Small intestine (tissue), 7 donors: ENCODE measurements at regions not wholly inside any gene's neighbourhood (a gene's known extent, or its start where the extent isn't known, plus 50 kb on each side); places are given as distances from the start of the nearest gene placed in this dataset.

ENCODE experiments used
- DNase-seq, 2 donors: peaks; one replicate each; pipeline versions ENCODE4 v3.0.0 to v3.0.0-alpha.2; 2013
- FAIRE-seq: peaks from 2 replicates; lab custom pipeline; 2012; peaks lifted over from hg19 to GRCh38; lab: Jason Lieb, UNC
- H3K27ac ChIP-seq, 3 donors: one replicate each; pipeline ENCODE4 v1.5.1; 2013; ENCODE audit warnings: low read length in 2 of 3, mild to moderate bottlenecking in 2 of 3, control low read depth in 1 of 3, inconsistent platforms in 1 of 3, low read depth in 1 of 3, moderate library complexity in 1 of 3
- H3K27me3 ChIP-seq, 3 donors: one replicate each; pipeline ENCODE4 v1.6.1; 2013; ENCODE audit warnings: low read length in 3 of 3, inconsistent platforms in 1 of 3; ENCODE audit not compliant: control insufficient read depth in 3 of 3, insufficient read depth in 3 of 3
- H3K36me3 ChIP-seq, 3 donors: one replicate each; pipeline ENCODE4 v1.6.1; 2013; ENCODE audit warnings: low read length in 3 of 3, inconsistent platforms in 1 of 3, low read depth in 1 of 3, mild to moderate bottlenecking in 1 of 3, moderate library complexity in 1 of 3; ENCODE audit not compliant: control insufficient read depth in 3 of 3, insufficient read depth in 2 of 3
- H3K4me1 ChIP-seq, 3 donors: one replicate each; pipeline ENCODE4 v1.6.1; 2013; ENCODE audit warnings: low read length in 2 of 3, inconsistent platforms in 1 of 3, low read depth in 1 of 3, mild to moderate bottlenecking in 1 of 3, moderate library complexity in 1 of 3; ENCODE audit not compliant: control insufficient read depth in 3 of 3, insufficient read depth in 2 of 3
- H3K4me3 ChIP-seq, 3 donors: one replicate each; pipeline ENCODE4 v1.5.1; 2013; ENCODE audit warnings: low read length in 3 of 3, control low read depth in 1 of 3, inconsistent platforms in 1 of 3, low read depth in 1 of 3, mild to moderate bottlenecking in 1 of 3, moderate library complexity in 1 of 3
- H3K9me3 ChIP-seq, 2 donors: one replicate each; pipeline ENCODE4 v1.6.1; 2013; ENCODE audit warnings: low read depth in 1 of 2, low read length in 1 of 2; ENCODE audit not compliant: control insufficient read depth in 2 of 2, insufficient read depth in 1 of 2
- WGBS, 3 donors: extraction: QIAGEN DNeasy Blood & Tissue Kit; methylation state at CpG; one replicate each; pipeline ENCODE4 v1.1.7; 2013; 5-methylcytosine and 5-hydroxymethylcytosine counted together
- donor health status: healthy with polysubstance abuse.
- donor health status: control.
- donor health status: control.
- donor health status: Bipolar disorder and iron deficiency.
- donor health status: healthy.

- Histone ChIP-seq H3K27me3 (peaks cover 0 to 5% (median 0%) of the 10 kb centered on the region in 3 donors), H3K4me1 (no peaks in the 10 kb centered on the region), H3K4me3 (no peak overlapping the region), H3K36me3 (no peaks in the 10 kb centered on the region), H3K9me3 (no peaks in the 10 kb centered on the region), H3K27ac (no peak overlapping the region)
- WGBS, 3 donors: 74 to 76% (median 75%) methylated on average over 8 of the region's 8 CpGs
- FAIRE-seq: no peak
- no peak for DNase-seq
Observed at GRCh38 chr1:30601316-30602085, 121.9 kb downstream of the MATN1 start.

DNA sequence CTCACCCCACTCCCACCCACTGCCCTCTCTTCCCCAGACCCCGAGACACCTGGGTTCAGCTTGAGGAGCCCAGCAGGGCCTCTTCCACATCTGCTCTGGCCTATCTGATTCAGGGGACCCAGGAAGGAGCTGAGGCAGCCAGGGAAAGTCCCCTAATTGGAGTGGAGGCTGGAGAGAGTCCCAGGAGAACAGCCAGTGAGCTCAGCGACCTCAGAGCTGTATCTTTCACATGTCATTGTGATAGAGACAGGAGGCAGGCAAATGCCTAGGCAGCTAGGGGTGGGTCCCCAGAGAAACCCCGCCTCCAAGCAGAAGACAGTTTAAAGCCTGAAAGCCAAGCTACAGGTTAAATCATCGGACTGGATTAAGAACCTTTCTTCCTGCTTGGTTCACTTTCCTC lies 122.7 kb downstream of the MATN1 start:
- no peak for FAIRE-seq
- Histone ChIP-seq H3K27me3 (peaks cover 0 to 5% (median 0%) of the 10 kb centered on the region in 3 donors), H3K9me3 (no peaks in the 10 kb centered on the region), H3K27ac (no peak overlapping the region), H3K4me3 (no peak overlapping the region), H3K4me1 (no peaks in the 10 kb centered on the region), H3K36me3 (no peaks in the 10 kb centered on the region)
- 53 to 72% (median 60%) methylated on average over 4 of the region's 4 CpGs for whole genome bisulfite sequencing, 3 donors
- DNase-seq: no peak

DNA sequence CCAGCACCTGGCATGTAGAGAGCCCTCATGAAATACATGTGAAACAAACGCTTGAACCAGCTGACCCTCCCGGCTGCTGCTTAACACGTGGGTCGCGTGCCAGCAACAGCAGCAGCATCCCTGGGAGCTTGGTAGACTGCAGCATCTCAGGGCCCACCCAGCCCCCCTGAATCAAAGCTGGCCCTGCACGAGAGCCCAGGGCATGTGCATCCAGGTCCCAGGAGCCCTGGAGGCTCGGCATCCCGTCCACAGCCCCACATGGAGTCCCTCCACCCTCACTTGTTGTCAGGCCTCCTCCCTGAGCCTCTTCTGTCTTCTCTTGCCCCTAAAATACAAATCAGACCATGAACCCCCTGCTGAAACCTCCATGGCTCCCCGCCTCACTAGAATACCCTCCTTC lies 123.1 kb downstream of the MATN1 start:
- Histone ChIP-seq H3K9me3 (no peaks in the 10 kb centered on the region), H3K36me3 (no peaks in the 10 kb centered on the region), H3K27ac (no peak overlapping the region), H3K27me3 (peaks cover 0 to 5% (median 0%) of the 10 kb centered on the region in 3 donors), H3K4me1 (no peaks in the 10 kb centered on the region), H3K4me3 (no peak overlapping the region)
- WGBS, 3 donors: 73 to 79% (median 74%) methylated on average over 9 of the region's 9 CpGs
- FAIRE-seq: no peak
- no peak for DNase-seq

- FAIRE-seq: no peak
Observed at GRCh38 chr1:30599721-30600120, 123.7 kb downstream of the MATN1 start.

GRCh38 chr1:30598571-30599114 lies 124.7 kb downstream of the MATN1 start:
- Histone ChIP-seq H3K4me3 (no peak overlapping the region), H3K27me3 (peaks cover 0 to 5% (median 0%) of the 10 kb centered on the region in 3 donors), H3K27ac (no peak overlapping the region), H3K4me1 (no peaks in the 10 kb centered on the region), H3K9me3 (no peaks in the 10 kb centered on the region), H3K36me3 (no peaks in the 10 kb centered on the region)
- 69 to 81% (median 70%) methylated on average over 4 of the region's 4 CpGs for WGBS, 3 donors
- FAIRE-seq: no peak
- no peak for DNase-seq

More at GRCh38 chr1:30599721-30600120, 123.7 kb downstream of the MATN1 start:
- Histone ChIP-seq H3K27me3 (peaks cover 0 to 5% (median 0%) of the 10 kb centered on the region in 3 donors), H3K4me1 (no peaks in the 10 kb centered on the region), H3K4me3 (no peak overlapping the region), H3K27ac (no peak overlapping the region), H3K36me3 (no peaks in the 10 kb centered on the region), H3K9me3 (no peaks in the 10 kb centered on the region)
- 72 to 86% (median 77%) methylated on average over 5 of the region's 5 CpGs for WGBS, 3 donors
- no peak for DNase-seq

GRCh38 chr1:30597711-30598110 lies 125.7 kb downstream of the MATN1 start:
- H3K27ac ChIP-seq: no peak overlapping the region
- H3K27me3 ChIP-seq: peaks cover 0 to 5% (median 0%) of the 10 kb centered on the region in 3 donors
- no peak for DNase-seq
- 53 to 67% (median 60%) methylated on average over 6 of the region's 6 CpGs for WGBS, 3 donors
- H3K9me3 ChIP-seq: no peaks in the 10 kb centered on the region
- H3K4me1 ChIP-seq: no peaks in the 10 kb centered on the region
- no peak overlapping the region for H3K4me3 ChIP-seq
- no peaks in the 10 kb centered on the region for H3K36me3 ChIP-seq
- no peak for FAIRE-seq

- WGBS, 3 donors: 67 to 84% (median 82%) methylated on average over 6 of the region's 6 CpGs
- Histone ChIP-seq H3K9me3 (no peaks in the 10 kb centered on the region), H3K4me1 (no peaks in the 10 kb centered on the region), H3K27ac (no peak overlapping the region), H3K4me3 (no peak overlapping the region), H3K36me3 (no peaks in the 10 kb centered on the region), H3K27me3 (peaks cover 0 to 5% (median 0%) of the 10 kb centered on the region in 3 donors)
- DNase-seq (no peak), FAIRE-seq (no peak)
Observed at GRCh38 chr1:30596891-30597290, 126.5 kb downstream of the MATN1 start.

GRCh38 chr1:30596470-30596869 lies 126.9 kb downstream of the MATN1 start:
- 0 to 40% (median 13%) methylated on average over 1 of the region's 1 CpG for WGBS, 3 donors
- Histone ChIP-seq H3K4me1 (no peaks in the 10 kb centered on the region), H3K36me3 (no peaks in the 10 kb centered on the region), H3K27me3 (peaks cover 0 to 3% (median 0%) of the 10 kb centered on the region in 3 donors), H3K27ac (no peak overlapping the region), H3K4me3 (no peak overlapping the region), H3K9me3 (no peaks in the 10 kb centered on the region)
- DNase-seq: no peak
- no peak for FAIRE-seq
